B cell (primary cell): ENCODE measurements at regions not wholly inside any gene's neighbourhood (a gene's known extent, or its start where the extent isn't known, plus 50 kb on each side); places are given as distances from the start of the nearest gene placed in this dataset.

ENCODE experiments used
- ATAC-seq: fragments of 200-7000 bp; cut with Tn5 transposase; one replicate; pipeline ENCODE4 v1.10.0; 2021; ENCODE audit warnings: low read depth, mild to moderate bottlenecking, moderate number of reproducible peaks, moderate library complexity
- CTCF ChIA-PET: fragments of 350-600 bp; sonication (Branson Sonifier 250); formaldehyde crosslinking; loops from one replicate; lab custom pipeline; 2021; ENCODE audit warnings: antibody characterized with exemption, inconsistent platforms; lab: Charles Lee
- POLR2A ChIA-PET: fragments of 350-600 bp; sonication (Branson Sonifier 250); formaldehyde crosslinking; loops from one replicate; lab custom pipeline; 2021; ENCODE audit warnings: antibody characterized with exemption; lab: Charles Lee
- DNase-seq: peaks from one replicate; pipeline ENCODE4 v3.0.0; 2013
- H2AFZ ChIP-seq: 2 replicates; pipeline ENCODE4 v1.6.1; 2012; ENCODE audit warnings: mild to moderate bottlenecking, low read depth, low read length; ENCODE audit not compliant: insufficient read depth, poor library complexity, severe bottlenecking
- H3K27ac ChIP-seq, 2 donors: 1 replicate in 1 of 2; 2 replicates in 1 of 2; pipeline ENCODE4 v1.5.1; 2012 to 2013; ENCODE audit warnings: low read length in 2 of 2, mild to moderate bottlenecking in 2 of 2, moderate library complexity in 1 of 2
- H3K27me3 ChIP-seq, 4 experiments: fragments of 200-600 bp in 1 of 4; sonication (generic) in 1 of 4; replicated peaks in 1 of 4; 1 replicate in 2 of 4; 2 replicates in 2 of 4; pipeline versions ENCODE4 v1.6.1 to v1.7.0; 2013 to 2016; ENCODE audit warnings: low read length in 3 of 4, mild to moderate bottlenecking in 2 of 4, mixed read lengths in 1 of 4, moderate library complexity in 1 of 4; ENCODE audit not compliant: insufficient read depth in 4 of 4, control insufficient read depth in 3 of 4; ENCODE audit errors: control extremely low read depth in 1 of 4
- H3K36me3 ChIP-seq, 2 experiments: replicated peaks in 1 of 2; 1 replicate in 1 of 2; 2 replicates in 1 of 2; pipeline versions ENCODE4 v1.6.1 to v1.7.1; 2013; ENCODE audit warnings: low read length in 1 of 2; ENCODE audit not compliant: insufficient read depth in 2 of 2, control insufficient read depth in 1 of 2; ENCODE audit errors: control extremely low read depth in 1 of 2, extremely low read depth in 1 of 2
- H3K4me1 ChIP-seq, 2 donors: fragments of 200-600 bp in 1 of 2; sonication (generic) in 1 of 2; 1 replicate in 1 of 2; 2 replicates in 1 of 2; pipeline versions ENCODE4 v1.5.1 to v1.6.1; 2013 to 2017; ENCODE audit warnings: low read length in 2 of 2; ENCODE audit not compliant: control insufficient read depth in 2 of 2, insufficient read depth in 2 of 2
- H3K4me2 ChIP-seq: replicated peaks from 2 replicates; pipeline ENCODE3; 2012; ENCODE audit warnings: mild to moderate bottlenecking, low read depth, low read length; ENCODE audit not compliant: poor library complexity, severe bottlenecking
- H3K4me3 ChIP-seq, 5 experiments: fragments of 200-600 bp in 1 of 5; sonication (generic) in 1 of 5; 1 replicate in 3 of 5; 2 replicates in 2 of 5; pipeline versions ENCODE4 v1.5.1 to v1.7.0; 2011 to 2016; ENCODE audit warnings: low read length in 4 of 5, mild to moderate bottlenecking in 4 of 5, low read depth in 2 of 5, control low read depth in 1 of 5, moderate library complexity in 1 of 5; ENCODE audit not compliant: insufficient read depth in 1 of 5; ENCODE audit errors: control extremely low read depth in 1 of 5, extremely low read depth in 1 of 5
- H3K79me2 ChIP-seq: fragments of 200-600 bp; sonication (generic); one replicate; pipeline ENCODE4 v1.6.0; 2016; ENCODE audit warnings: low read length; ENCODE audit not compliant: control insufficient read depth, insufficient read depth
- H3K9ac ChIP-seq: fragments of 200-600 bp; sonication (generic); 2 replicates; pipeline ENCODE4 v1.6.1; 2017; ENCODE audit warnings: mild to moderate bottlenecking, low read length, moderate library complexity
- H3K9me3 ChIP-seq, 3 donors: one replicate each; pipeline versions ENCODE4 v1.6.1 to v1.7.1; 2013; ENCODE audit warnings: low read length in 2 of 3; ENCODE audit not compliant: control insufficient read depth in 2 of 3, insufficient read depth in 1 of 3; ENCODE audit errors: control extremely low read depth in 1 of 3
- H4K20me1 ChIP-seq: 2 replicates; pipeline ENCODE4 v1.6.0; 2012; ENCODE audit warnings: mild to moderate bottlenecking, low read length; ENCODE audit not compliant: insufficient read depth, control insufficient read depth, poor library complexity, severe bottlenecking
- H3K27ac Mint-ChIP-seq: one replicate; pipeline ENCODE4 v1.8.0; 2021; ENCODE audit warnings: mixed read lengths
- H3K27me3 Mint-ChIP-seq: one replicate; pipeline ENCODE4 v1.8.0; 2021; ENCODE audit warnings: mixed read lengths
- H3K4me1 Mint-ChIP-seq: one replicate; pipeline ENCODE4 v1.8.0; 2021; ENCODE audit warnings: mixed read lengths
- H3K4me3 Mint-ChIP-seq: one replicate; pipeline ENCODE4 v1.8.0; 2021; ENCODE audit warnings: mixed read lengths
- H3K9me3 Mint-ChIP-seq: one replicate; pipeline ENCODE4 v1.8.0; 2022; ENCODE audit warnings: mixed read lengths; ENCODE audit not compliant: insufficient read depth
- EZH2 ChIP-seq: IDR thresholded peaks from 2 replicates; pipeline ENCODE4 v1.6.1; 2012; ENCODE audit warnings: borderline replicate concordance, low read depth, mild to moderate bottlenecking, moderate library complexity, low read length; ENCODE audit not compliant: insufficient read depth, poor library complexity, severe bottlenecking
- WGBS: methylation state at CpG from one replicate; pipeline ENCODE4 v1.1.5; 2013; ENCODE audit warnings: missing lambda C conversion rate; ENCODE audit not compliant: insufficient coverage; 5-methylcytosine and 5-hydroxymethylcytosine counted together
- intact Hi-C: fragments of 100-400 bp; cut with micrococcal nuclease; formaldehyde crosslinking; loops from one replicate; pipeline ENCODE4 v1.10.0; 2022
- TF ChIP-seq, protein P1 (sequence below): fragments of 200-600 bp; IDR thresholded peaks from one replicate; pipeline ENCODE4 v1.8.0; 2022; ENCODE audit warnings: antibody characterized with exemption, mild to moderate bottlenecking

DNA sequence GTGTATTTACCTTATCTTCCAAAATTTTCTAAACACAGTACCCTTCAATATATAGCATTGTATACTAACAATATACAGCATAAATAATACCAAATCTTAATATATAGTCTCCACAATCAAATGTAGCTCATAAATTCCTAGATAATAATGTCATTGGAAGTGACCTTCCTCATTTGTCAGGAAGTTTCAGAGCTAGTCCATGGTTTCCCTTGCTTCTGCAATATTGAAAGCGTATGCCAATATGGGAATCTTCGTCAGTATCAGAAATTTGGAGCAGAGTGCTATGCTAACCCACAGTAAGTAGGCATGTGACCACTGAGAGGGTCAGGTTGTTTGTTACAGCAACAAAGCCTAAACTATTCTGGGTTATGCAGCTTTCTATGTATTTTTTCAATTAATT is 774.9 kb upstream of the CDH10 start:
- no peak for DNase-seq
- Mint-ChIP-seq H3K4me1 (no peaks in the 10 kb centered on the region), H3K9me3 (peaks cover 9% of the 10 kb centered on the region), H3K27me3 (no peaks in the 10 kb centered on the region), H3K4me3 (no peak overlapping the region), H3K27ac (no peak overlapping the region)
- no peaks in the 10 kb centered on the region for H3K36me3 ChIP-seq
- no peak overlapping the region for H3K9ac ChIP-seq
- no peaks in the 10 kb centered on the region for H3K79me2 ChIP-seq
- WGBS, result 100% methylated on average over 2 of the region's 2 CpGs
- H3K27me3 ChIP-seq, result no peaks in the 10 kb centered on the region
- POLR2A ChIA-PET, result no interaction called here
- no peak overlapping the region for H2AFZ ChIP-seq
- TF ChIP-seq EZH2, result no peak
- TF ChIP-seq, protein P1, sequence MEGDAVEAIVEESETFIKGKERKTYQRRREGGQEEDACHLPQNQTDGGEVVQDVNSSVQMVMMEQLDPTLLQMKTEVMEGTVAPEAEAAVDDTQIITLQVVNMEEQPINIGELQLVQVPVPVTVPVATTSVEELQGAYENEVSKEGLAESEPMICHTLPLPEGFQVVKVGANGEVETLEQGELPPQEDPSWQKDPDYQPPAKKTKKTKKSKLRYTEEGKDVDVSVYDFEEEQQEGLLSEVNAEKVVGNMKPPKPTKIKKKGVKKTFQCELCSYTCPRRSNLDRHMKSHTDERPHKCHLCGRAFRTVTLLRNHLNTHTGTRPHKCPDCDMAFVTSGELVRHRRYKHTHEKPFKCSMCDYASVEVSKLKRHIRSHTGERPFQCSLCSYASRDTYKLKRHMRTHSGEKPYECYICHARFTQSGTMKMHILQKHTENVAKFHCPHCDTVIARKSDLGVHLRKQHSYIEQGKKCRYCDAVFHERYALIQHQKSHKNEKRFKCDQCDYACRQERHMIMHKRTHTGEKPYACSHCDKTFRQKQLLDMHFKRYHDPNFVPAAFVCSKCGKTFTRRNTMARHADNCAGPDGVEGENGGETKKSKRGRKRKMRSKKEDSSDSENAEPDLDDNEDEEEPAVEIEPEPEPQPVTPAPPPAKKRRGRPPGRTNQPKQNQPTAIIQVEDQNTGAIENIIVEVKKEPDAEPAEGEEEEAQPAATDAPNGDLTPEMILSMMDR, result no peak
- H3K9me3 ChIP-seq, result peaks cover 0 to 3% (median 2%) of the 10 kb centered on the region in 3 donors
- CTCF ChIA-PET, result no interaction called here
- no peak overlapping the region for H3K4me2 ChIP-seq
- H3K4me3 ChIP-seq, result no peak overlapping the region
- intact Hi-C loops, result no loop called here
- H3K27ac ChIP-seq, result no peak overlapping the region
- no peaks in the 10 kb centered on the region for H3K4me1 ChIP-seq
- no peak for ATAC-seq
- no peaks in the 10 kb centered on the region for H4K20me1 ChIP-seq

DNA sequence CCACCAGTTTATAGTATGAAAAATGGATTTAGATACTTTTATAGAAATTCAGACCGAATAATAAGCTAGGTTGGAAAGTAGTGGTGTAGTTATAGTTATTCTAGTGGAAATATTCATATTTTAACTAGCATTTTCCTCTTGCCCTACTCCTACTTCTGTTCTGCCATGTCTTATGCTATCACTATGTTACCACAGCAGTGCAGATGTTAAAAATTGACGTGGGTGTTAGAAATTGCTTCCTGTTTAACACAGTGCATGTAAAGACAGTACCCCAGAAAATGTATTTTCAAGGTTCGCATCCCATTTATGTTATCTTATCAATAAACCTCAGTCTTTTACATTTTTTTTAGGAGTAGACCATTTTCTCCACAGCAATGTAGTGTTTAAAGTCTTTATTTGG is 774.2 kb upstream of the CDH10 start:
- no peak for TF ChIP-seq EZH2
- TF ChIP-seq, protein P1, result no peak
- no peaks in the 10 kb centered on the region for H3K27me3 ChIP-seq
- WGBS, result no CpG with 5 or more reads among the region's 3 CpGs
- no peak overlapping the region for H3K27ac ChIP-seq
- intact Hi-C loops, result no loop called here
- H3K9me3 ChIP-seq, result peaks cover 0 to 3% (median 2%) of the 10 kb centered on the region in 3 donors
- no peaks in the 10 kb centered on the region for H3K4me1 ChIP-seq
- no peak for DNase-seq
- no peak for ATAC-seq
- H3K4me3 Mint-ChIP-seq, result no peak overlapping the region
- no peaks in the 10 kb centered on the region for H3K4me1 Mint-ChIP-seq
- peaks cover 9% of the 10 kb centered on the region for H3K9me3 Mint-ChIP-seq
- POLR2A ChIA-PET, result no interaction called here
- CTCF ChIA-PET, result no interaction called here
- no peak overlapping the region for H3K4me2 ChIP-seq
- no peak overlapping the region for H3K27ac Mint-ChIP-seq
- H2AFZ ChIP-seq, result no peak overlapping the region
- H3K79me2 ChIP-seq, result no peaks in the 10 kb centered on the region
- H3K36me3 ChIP-seq, result no peaks in the 10 kb centered on the region
- H3K27me3 Mint-ChIP-seq, result no peaks in the 10 kb centered on the region
- H4K20me1 ChIP-seq, result no peaks in the 10 kb centered on the region
- no peak overlapping the region for H3K4me3 ChIP-seq
- no peak overlapping the region for H3K9ac ChIP-seq
